GM12864 (cell line): ENCODE measurements at regions not wholly inside any gene's neighbourhood (a gene's known extent, or its start where the extent isn't known, plus 50 kb on each side); places are given as distances from the start of the nearest gene placed in this dataset.

Experiments
- DNase-seq: peaks from one replicate; pipeline ENCODE4 v3.0.0-alpha.2; 2011; ENCODE audit warnings: low read depth
- H3K4me3 ChIP-seq: 2 replicates; pipeline ENCODE4 v1.5.1; 2011; ENCODE audit warnings: mild to moderate bottlenecking, low read depth, low read length, control low read depth
- CTCF ChIP-seq: IDR thresholded peaks from 2 replicates; pipeline ENCODE4 v1.5.1; 2011; ENCODE audit warnings: low read depth, mild to moderate bottlenecking, moderate library complexity, low read length, control low read depth, inconsistent platforms; ENCODE audit errors: missing control alignments

- TF ChIP-seq CTCF = no peak
- H3K4me3 ChIP-seq = no peak overlapping the region
- DNase-seq = no peak
These were observed 185.4 kb downstream of the SUCNR1 start for GRCh38 chr3:152058856-152059255.

GRCh38 chr3:152060701-152061100, 187.3 kb downstream of the SUCNR1 start:
- no peak for TF ChIP-seq CTCF
- no peak for DNase-seq
- no peak overlapping the region for H3K4me3 ChIP-seq

GRCh38 chr3:152061296-152061695, 187.9 kb downstream of the SUCNR1 start:
- H3K4me3 ChIP-seq = no peak overlapping the region
- no peak for TF ChIP-seq CTCF
- no peak for DNase-seq

DNA sequence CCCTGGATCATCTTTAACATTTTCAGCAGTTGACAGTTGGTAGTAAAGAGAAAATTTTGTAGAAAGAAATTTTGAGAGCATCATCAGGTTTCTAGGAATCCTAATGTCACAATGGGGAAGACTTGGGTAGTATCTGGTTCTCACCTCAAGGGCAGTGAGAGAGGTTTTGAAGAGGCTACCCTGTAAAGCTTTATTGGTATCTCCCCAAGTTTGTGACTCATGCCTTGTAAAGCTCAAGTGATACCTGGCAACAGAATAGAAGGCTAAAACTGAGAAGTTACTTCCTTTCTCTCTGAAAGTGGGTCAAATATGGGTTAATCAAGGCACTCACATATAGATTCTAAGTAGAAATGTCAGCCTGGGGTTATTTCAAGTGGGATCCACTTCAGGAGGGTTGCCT, 196.4 kb downstream of the SUCNR1 start:
- DNase-seq = no peak

DNA sequence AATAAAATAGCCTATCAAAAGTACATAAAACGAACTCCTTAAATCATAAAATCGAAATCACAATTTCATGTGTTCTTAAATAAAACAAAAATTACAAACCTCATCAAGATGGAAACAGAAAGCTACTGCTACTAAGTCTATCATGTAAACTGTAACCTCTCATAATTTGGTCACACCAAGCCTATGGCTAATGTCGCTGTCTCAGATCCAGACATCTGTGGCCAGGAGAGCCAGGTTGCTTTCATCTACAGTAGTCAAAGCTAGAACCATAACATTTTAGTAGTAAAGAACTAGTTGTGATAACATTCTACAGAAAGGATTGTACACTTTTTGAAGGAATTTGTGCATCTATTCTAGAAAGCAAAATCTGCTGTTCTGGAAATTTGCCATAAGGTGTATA, 197.4 kb upstream of the MBNL1 start:
- DNase-seq = no peak
- H3K4me3 ChIP-seq = no peak overlapping the region
- TF ChIP-seq CTCF = no peak

More for the DNA sequence above, 196.4 kb downstream of the SUCNR1 start:
- TF ChIP-seq CTCF = no peak
- H3K4me3 ChIP-seq = no peak overlapping the region

- no peak overlapping the region for H3K4me3 ChIP-seq
- peak; percentile 50 for TF ChIP-seq CTCF
- peak; percentile 13 for DNase-seq
These were observed 196.8 kb upstream of the MBNL1 start for GRCh38 chr3:152071924-152072323.

DNA sequence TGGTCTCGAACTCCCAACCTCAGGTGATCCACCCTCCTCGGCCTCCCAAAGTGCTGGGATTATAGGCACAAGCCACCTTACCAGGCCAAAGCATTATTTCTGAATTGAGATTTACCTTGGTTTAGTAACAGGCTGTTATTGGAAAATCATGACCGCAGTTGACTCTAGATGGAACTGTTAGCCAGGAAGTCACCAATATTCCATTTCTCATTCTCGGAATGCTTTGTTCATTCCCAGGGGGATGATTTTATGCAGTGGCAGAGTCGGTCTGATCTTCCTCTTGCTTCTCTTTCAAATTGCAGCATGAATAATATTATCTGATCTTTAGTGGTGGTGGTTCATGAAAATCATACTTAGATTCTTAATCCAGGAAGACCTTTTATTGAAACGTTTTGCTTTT, 195.5 kb upstream of the MBNL1 start:
- DNase-seq = no peak
- no peak overlapping the region for H3K4me3 ChIP-seq
- TF ChIP-seq CTCF = no peak
